ENCODE measurements at regions not wholly inside any gene's neighbourhood (a gene's known extent, or its start where the extent isn't known, plus 50 kb on each side); places are given as distances from the start of the nearest gene placed in this dataset.
A peak's percentile ranks its signal among the peaks of the same experiment; 100 is the strongest.

GRCh38 chr3:44065311-44066094 is 176.2 kb upstream of the TOPAZ1 start:
- peak; percentile 88 for DNase-seq

GRCh38 chr3:44066806-44067205 is 174.9 kb upstream of the TOPAZ1 start:
- no peak for DNase-seq

- no peak for DNase-seq
Measured at GRCh38 chr3:44067431-44067830, 174.3 kb upstream of the TOPAZ1 start.

- no peak for DNase-seq
Measured at GRCh38 chr3:44068753-44069152, 172.9 kb upstream of the TOPAZ1 start.

- no peak for DNase-seq
Measured at GRCh38 chr3:44069276-44069675, 172.4 kb upstream of the TOPAZ1 start.

- DNase-seq, result no peak
Measured at GRCh38 chr3:44070841-44071546, 170.7 kb upstream of the TOPAZ1 start.

- no peak for DNase-seq
Measured at GRCh38 chr3:44072601-44073540, 168.8 kb upstream of the TOPAZ1 start.

- no peak for DNase-seq
Measured at GRCh38 chr3:44074181-44074580, 167.5 kb upstream of the TOPAZ1 start.

DNA sequence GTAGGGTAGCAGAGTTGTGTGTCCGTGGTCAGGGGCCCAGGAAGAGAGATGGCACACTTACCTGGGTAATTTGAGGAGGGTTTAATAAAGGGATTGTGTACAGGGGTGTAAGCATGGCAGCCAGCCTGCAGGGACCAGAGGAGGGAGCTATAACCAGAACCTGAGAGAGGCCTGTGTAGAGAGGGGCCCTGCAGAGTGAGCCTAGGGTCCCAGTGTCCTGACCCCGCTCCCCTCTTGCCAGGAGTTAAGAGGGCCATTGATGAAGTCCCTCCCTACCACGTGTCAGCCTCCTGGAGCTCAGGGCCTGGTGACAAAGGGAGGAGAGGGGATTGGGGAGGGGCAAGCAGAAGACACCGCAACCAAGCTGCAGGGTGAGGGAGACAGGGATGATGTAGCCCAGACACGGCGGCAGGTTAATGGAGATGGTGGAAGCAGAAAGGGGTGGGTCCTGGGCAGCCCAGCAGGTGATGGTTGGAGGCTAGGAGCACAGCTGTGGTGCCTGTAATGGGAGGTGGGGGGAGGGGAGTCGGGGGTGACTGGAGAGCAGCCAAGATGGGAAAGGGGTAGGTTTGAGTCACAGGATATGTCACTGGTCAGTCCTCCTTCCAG is 165.4 kb upstream of the TOPAZ1 start:
- DNase-seq, result no peak

DNA sequence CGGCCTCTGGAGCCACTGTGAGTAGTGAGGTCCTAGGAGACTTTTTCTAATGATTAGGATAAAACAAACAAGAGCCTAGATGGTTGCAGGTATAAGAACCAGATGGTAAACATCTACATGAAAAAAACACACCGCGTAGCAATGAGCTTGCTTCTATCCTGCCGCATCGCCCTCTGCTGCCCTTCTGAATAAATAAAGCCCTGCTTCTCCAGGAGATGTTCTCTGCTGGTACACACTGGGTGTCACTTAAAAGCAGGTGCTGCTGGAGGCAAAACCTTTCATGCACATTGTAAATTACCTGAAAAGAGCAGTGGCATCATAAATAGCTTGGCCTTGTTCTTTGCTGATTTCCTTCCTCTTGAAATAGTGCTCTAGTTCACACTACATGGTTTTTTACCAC is 164.4 kb upstream of the TOPAZ1 start:
- DNase-seq, result peak; percentile 19

- no peak for DNase-seq
Measured at GRCh38 chr3:44078863-44079262, 162.8 kb upstream of the TOPAZ1 start.

- no peak for DNase-seq
Measured at GRCh38 chr3:44079916-44080315, 161.8 kb upstream of the TOPAZ1 start.

- no peak for DNase-seq
Measured at GRCh38 chr3:44080474-44081072, 161.1 kb upstream of the TOPAZ1 start.

- DNase-seq, result no peak
Measured at GRCh38 chr3:44090036-44090435, 151.7 kb upstream of the TOPAZ1 start.

- no peak for DNase-seq
Measured at GRCh38 chr3:44092497-44092896, 149.2 kb upstream of the TOPAZ1 start.

- no peak for DNase-seq
Measured at GRCh38 chr3:44093531-44093930, 148.2 kb upstream of the TOPAZ1 start.

GRCh38 chr3:44098656-44099415 is 142.8 kb upstream of the TOPAZ1 start:
- DNase-seq, result no peak

GRCh38 chr3:44099566-44100297 is 142.0 kb upstream of the TOPAZ1 start:
- DNase-seq, result no peak

- no peak for DNase-seq
Measured at GRCh38 chr3:44100298-44100695, 141.4 kb upstream of the TOPAZ1 start.

GRCh38 chr3:44104043-44104442 is 137.6 kb upstream of the TOPAZ1 start:
- no peak for DNase-seq
